OCI-LY3 (cell line): ENCODE measurements at regions not wholly inside any gene's neighbourhood (a gene's known extent, or its start where the extent isn't known, plus 50 kb on each side); places are given as distances from the start of the nearest gene placed in this dataset.

Experiments used
- H2AFZ ChIP-seq: fragments of 200-600, 300-600 bp; shearing (Covaris generic); 2 replicates; pipeline ENCODE4 v1.6.0; 2014; ENCODE audit warnings: antibody characterized with exemption, low read depth, low read length
- H3K27ac ChIP-seq: fragments of 200-600, 300-600 bp; sonication (generic); 2 replicates; pipeline ENCODE4 v1.5.1; 2014; ENCODE audit warnings: mild to moderate bottlenecking, low read length, moderate library complexity, mixed read lengths
- H3K27me3 ChIP-seq: fragments of 200-600, 300-600 bp; sonication (generic); 2 replicates; pipeline ENCODE4 v1.6.1; 2014; ENCODE audit warnings: low read depth, low read length, mixed read lengths
- H3K36me3 ChIP-seq: fragments of 200-600, 300-600 bp; sonication (generic); replicated peaks from 2 replicates; pipeline ENCODE3; 2014; ENCODE audit warnings: low read depth, low read length, mixed read lengths
- H3K4me1 ChIP-seq: fragments of 300-600, 200-600 bp; sonication (generic); 2 replicates; pipeline ENCODE4 v1.6.1; 2014; ENCODE audit warnings: low read length, mixed read lengths
- H3K4me2 ChIP-seq: fragments of 200-600, 300-600 bp; sonication (generic); 2 replicates; pipeline ENCODE4 v1.6.1; 2014; ENCODE audit warnings: low read length, mixed read lengths
- H3K4me3 ChIP-seq: fragments of 300-600, 200-600 bp; sonication (generic); 2 replicates; pipeline ENCODE4 v1.5.1; 2014; ENCODE audit warnings: antibody characterized with exemption, mild to moderate bottlenecking, low read length, moderate library complexity
- H3K79me2 ChIP-seq: fragments of 300-600, 200-600 bp; shearing (Covaris generic); 2 replicates; pipeline ENCODE4 v1.6.1; 2014; ENCODE audit warnings: mild to moderate bottlenecking, low read length, mixed read lengths
- H3K9ac ChIP-seq: fragments of 300-600, 200-600 bp; shearing (Covaris generic); 2 replicates; pipeline ENCODE4 v1.6.0; 2014; ENCODE audit warnings: mild to moderate bottlenecking, low read length, moderate library complexity
- H3K9me3 ChIP-seq: fragments of 200-600, 300-600 bp; shearing (Covaris generic); 2 replicates; pipeline ENCODE4 v1.6.1; 2014; ENCODE audit warnings: low read length, mixed read lengths; ENCODE audit not compliant: insufficient read depth
- H4K20me1 ChIP-seq: fragments of 200-600, 300-600 bp; sonication (generic); 2 replicates; pipeline ENCODE4 v1.6.1; 2016; ENCODE audit warnings: low read length, mixed read lengths; ENCODE audit not compliant: insufficient read depth
- EZH2phosphoT487 ChIP-seq: fragments of 200-600 bp; shearing (Covaris generic); IDR thresholded peaks from 2 replicates; pipeline ENCODE4 v1.6.1; 2018; ENCODE audit warnings: antibody characterized with exemption, mixed run types, low read depth
- TF ChIP-seq, protein P1 (sequence below): fragments of 200-600, 300-600 bp; sonication (generic); IDR thresholded peaks from 2 replicates; pipeline ENCODE4 v1.5.1; 2014; ENCODE audit warnings: antibody characterized with exemption, low read length, low read depth

DNA sequence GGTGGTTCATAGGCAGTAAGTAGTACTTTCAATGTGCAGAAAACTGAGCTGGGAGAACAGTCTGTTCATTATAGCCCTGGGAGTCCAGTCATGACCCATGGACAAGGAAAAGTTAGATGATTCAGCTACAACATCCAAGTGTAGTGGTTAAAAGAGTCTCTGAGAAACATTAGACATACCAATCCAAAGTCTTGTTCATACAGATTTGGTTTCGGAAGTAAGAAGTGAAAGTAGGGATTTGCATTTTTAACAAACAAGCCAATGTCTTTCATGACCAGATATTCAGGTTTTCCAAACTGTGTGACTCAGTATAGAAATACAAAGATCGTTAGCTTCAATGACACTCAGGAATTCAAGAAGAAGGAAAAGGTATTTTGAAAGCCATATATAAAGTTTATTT, 345.3 kb downstream of the SLITRK1 start:
- Histone ChIP-seq H3K9me3 (peaks cover 19% of the 10 kb centered on the region; the same call in 1 of the 2 replicates), H4K20me1 (no peaks in the 10 kb centered on the region), H3K27me3 (no peaks in the 10 kb centered on the region), H3K4me3 (no peak overlapping the region), H3K27ac (no peak overlapping the region), H3K4me2 (no peak overlapping the region), H3K4me1 (no peaks in the 10 kb centered on the region), H3K9ac (no peak overlapping the region), H3K79me2 (no peaks in the 10 kb centered on the region), H3K36me3 (peaks cover 4% of the 10 kb centered on the region), H2AFZ (no peak overlapping the region)
- TF ChIP-seq EZH2phosphoT487 = no peak
- TF ChIP-seq, protein P1, sequence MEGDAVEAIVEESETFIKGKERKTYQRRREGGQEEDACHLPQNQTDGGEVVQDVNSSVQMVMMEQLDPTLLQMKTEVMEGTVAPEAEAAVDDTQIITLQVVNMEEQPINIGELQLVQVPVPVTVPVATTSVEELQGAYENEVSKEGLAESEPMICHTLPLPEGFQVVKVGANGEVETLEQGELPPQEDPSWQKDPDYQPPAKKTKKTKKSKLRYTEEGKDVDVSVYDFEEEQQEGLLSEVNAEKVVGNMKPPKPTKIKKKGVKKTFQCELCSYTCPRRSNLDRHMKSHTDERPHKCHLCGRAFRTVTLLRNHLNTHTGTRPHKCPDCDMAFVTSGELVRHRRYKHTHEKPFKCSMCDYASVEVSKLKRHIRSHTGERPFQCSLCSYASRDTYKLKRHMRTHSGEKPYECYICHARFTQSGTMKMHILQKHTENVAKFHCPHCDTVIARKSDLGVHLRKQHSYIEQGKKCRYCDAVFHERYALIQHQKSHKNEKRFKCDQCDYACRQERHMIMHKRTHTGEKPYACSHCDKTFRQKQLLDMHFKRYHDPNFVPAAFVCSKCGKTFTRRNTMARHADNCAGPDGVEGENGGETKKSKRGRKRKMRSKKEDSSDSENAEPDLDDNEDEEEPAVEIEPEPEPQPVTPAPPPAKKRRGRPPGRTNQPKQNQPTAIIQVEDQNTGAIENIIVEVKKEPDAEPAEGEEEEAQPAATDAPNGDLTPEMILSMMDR = no peak

DNA sequence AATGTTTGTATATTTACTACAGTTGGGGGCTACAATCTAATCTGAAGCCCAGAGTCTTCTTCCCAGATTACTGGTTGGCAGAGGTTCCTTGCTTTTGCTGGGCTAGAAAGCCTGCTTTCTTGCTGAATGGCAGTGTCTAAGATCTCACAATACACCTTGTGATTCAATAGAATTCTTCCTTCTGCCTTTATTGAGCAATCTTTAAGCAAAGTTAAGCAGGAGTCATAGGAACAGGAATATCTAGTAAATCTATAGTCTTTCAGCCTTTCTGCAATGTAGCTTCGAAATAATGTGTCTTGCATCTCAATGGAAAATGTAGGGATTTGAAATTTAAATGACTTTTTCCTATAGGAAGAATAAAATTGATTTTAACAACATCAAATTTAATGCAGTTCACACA, 346.1 kb downstream of the SLITRK1 start:
- no peaks in the 10 kb centered on the region for H3K27me3 ChIP-seq
- peaks cover 4% of the 10 kb centered on the region for H3K36me3 ChIP-seq
- no peaks in the 10 kb centered on the region for H4K20me1 ChIP-seq
- H3K9ac ChIP-seq = no peak overlapping the region
- no peak for TF ChIP-seq EZH2phosphoT487
- TF ChIP-seq, protein P1 = no peak
- no peaks in the 10 kb centered on the region for H3K79me2 ChIP-seq
- H3K4me1 ChIP-seq = no peaks in the 10 kb centered on the region
- no peak overlapping the region for H3K4me2 ChIP-seq
- no peak overlapping the region for H3K4me3 ChIP-seq
- no peak overlapping the region for H2AFZ ChIP-seq
- peaks cover 19% of the 10 kb centered on the region; the same call in 1 of the 2 replicates for H3K9me3 ChIP-seq
- H3K27ac ChIP-seq = no peak overlapping the region

DNA sequence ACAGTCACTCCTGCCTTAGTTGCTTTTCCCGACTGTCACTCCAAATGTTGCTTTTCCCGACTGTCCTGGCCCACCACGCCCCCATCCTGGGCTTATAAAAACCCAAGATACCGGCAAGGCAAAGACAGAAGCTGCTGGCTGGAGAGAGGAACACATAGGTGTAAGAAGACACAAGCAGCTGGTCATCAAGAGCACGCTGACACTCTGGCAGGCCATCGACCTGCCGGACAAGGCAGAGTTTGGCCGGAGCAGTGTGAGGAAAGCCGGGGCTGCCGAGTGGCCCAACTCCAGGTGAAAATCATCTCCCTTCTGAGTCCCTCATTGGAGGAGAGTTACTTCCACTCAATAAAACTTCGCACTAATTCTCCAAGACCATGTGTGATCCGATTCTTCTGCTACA, 349.5 kb downstream of the SLITRK1 start:
- Histone ChIP-seq H3K4me3 (no peak overlapping the region), H3K4me1 (no peaks in the 10 kb centered on the region), H4K20me1 (no peaks in the 10 kb centered on the region), H3K9ac (no peak overlapping the region), H3K9me3 (peaks cover 2% of the 10 kb centered on the region; the same call in 1 of the 2 replicates), H3K79me2 (no peaks in the 10 kb centered on the region), H2AFZ (no peak overlapping the region), H3K27me3 (no peaks in the 10 kb centered on the region), H3K36me3 (peaks cover 4% of the 10 kb centered on the region), H3K4me2 (no peak overlapping the region), H3K27ac (no peak overlapping the region)
- no peak for TF ChIP-seq EZH2phosphoT487
- TF ChIP-seq, protein P1 = no peak

DNA sequence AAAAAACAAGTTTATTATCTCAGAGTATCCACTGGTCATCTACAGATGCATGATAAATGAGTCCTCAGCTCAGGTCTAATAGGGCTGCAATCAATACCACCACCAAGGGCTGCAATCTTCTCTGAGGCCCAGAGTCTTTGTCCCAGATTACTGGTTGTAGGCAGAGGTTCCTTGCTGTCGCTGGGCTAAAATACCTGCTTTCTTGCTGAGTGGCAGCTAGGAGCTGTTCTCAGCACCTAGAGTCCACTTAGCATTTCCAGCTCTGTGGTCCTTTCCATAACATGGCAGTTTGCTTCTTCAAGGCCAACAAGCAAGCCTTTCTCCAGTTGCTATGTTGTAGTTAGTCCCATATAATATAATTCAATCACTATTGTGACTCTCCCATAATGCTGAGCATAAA, 351.3 kb downstream of the SLITRK1 start:
- H3K9me3 ChIP-seq = no peaks in the 10 kb centered on the region
- H3K4me1 ChIP-seq = no peaks in the 10 kb centered on the region
- H3K4me2 ChIP-seq = no peak overlapping the region
- no peaks in the 10 kb centered on the region for H3K36me3 ChIP-seq
- no peak for TF ChIP-seq EZH2phosphoT487
- TF ChIP-seq, protein P1 = no peak
- H2AFZ ChIP-seq = no peak overlapping the region
- H3K4me3 ChIP-seq = no peak overlapping the region
- H3K27ac ChIP-seq = no peak overlapping the region
- no peaks in the 10 kb centered on the region for H3K27me3 ChIP-seq
- no peaks in the 10 kb centered on the region for H4K20me1 ChIP-seq
- H3K79me2 ChIP-seq = no peaks in the 10 kb centered on the region
- H3K9ac ChIP-seq = no peak overlapping the region
